K562 (cell line): ENCODE measurements at regions not wholly inside any gene's neighbourhood (a gene's known extent, or its start where the extent isn't known, plus 50 kb on each side); places are given as distances from the start of the nearest gene placed in this dataset.

ENCODE experiments used
- ATF1 ChIP-seq, 2 experiments: fragments of 450-650 bp in 1 of 2; IDR thresholded peaks; 2 replicates each; pipeline ENCODE4 v1.6.1; 2016; ENCODE audit warnings: missing compliant biosample characterization in 1 of 2, missing genetic modification characterization in 1 of 2
- BRCA1 ChIP-seq, 2 experiments: fragments of 450-650 bp in 1 of 2; sonication (generic) in 1 of 2; formaldehyde crosslinking in 1 of 2; IDR thresholded peaks; 2 replicates each; pipeline versions ENCODE4 v1.5.0 to v1.6.1; 2017 to 2020; ENCODE audit warnings: mild to moderate bottlenecking in 1 of 2, missing genetic modification reagents in 1 of 2
- DPF2 ChIP-seq: fragments of 450-650 bp; IDR thresholded peaks from 2 replicates; pipeline ENCODE4 v1.6.1; 2016
- SFPQ ChIP-seq: fragments of 200-400 bp; formaldehyde crosslinking; IDR thresholded peaks from 2 replicates; pipeline ENCODE4 v1.6.1; 2017; ENCODE audit warnings: mild to moderate bottlenecking, low read depth, low read length, moderate library complexity
- TCF7 ChIP-seq: sonication (generic); IDR thresholded peaks from 2 replicates; pipeline ENCODE4 v1.6.1; 2016; ENCODE audit warnings: antibody characterized with exemption, borderline replicate concordance
- THRB ChIP-seq: fragments of 450-650 bp; formaldehyde crosslinking; conservative IDR thresholded peaks from 2 replicates; pipeline ENCODE4 v1.4.0; 2022; ENCODE audit warnings: mild to moderate bottlenecking, missing genetic modification characterization

- no peak for TF ChIP-seq ATF1 (CRISPR knock-in tag; IDR thresholded peaks at IDR 0.05)
- no peak for TF ChIP-seq ATF1 (tag; IDR thresholded peaks at IDR 0.05)
- no peak for TF ChIP-seq TCF7
- TF ChIP-seq BRCA1 (IDR thresholded peaks at IDR 0.05), result no peak
- no peak for TF ChIP-seq BRCA1 (CRISPR knock-in tag; IDR thresholded peaks at IDR 0.05)
- no peak for TF ChIP-seq SFPQ
- no peak for TF ChIP-seq DPF2
- no peak for TF ChIP-seq THRB (CRISPR knock-in tag)
Observed at GRCh38 chr18:40852406-40852805, 1102.6 kb upstream of the PIK3C3 start.
